ENCODE measurements at regions not wholly inside any gene's neighbourhood (a gene's known extent, or its start where the extent isn't known, plus 50 kb on each side); places are given as distances from the start of the nearest gene placed in this dataset.

GRCh38 chr3:144692488-144692887 is 720.9 kb downstream of the DIPK2A start:
- DNase-seq (no peak), ATAC-seq (no peak)
- H3K36me3 ChIP-seq (ENCODE audit: insufficient read depth in 1 of 2, low read depth in 1 of 2): no peaks in the 10 kb centered on the region
- no peak for TF ChIP-seq CTCF (IDR thresholded peaks at IDR 0.05)
- intact Hi-C loops (cut with DNase I): no loop called here
- H3K9me3 ChIP-seq: no peaks in the 10 kb centered on the region
- H3K27ac ChIP-seq: no peak overlapping the region
- H3K4me1 ChIP-seq: no peaks in the 10 kb centered on the region
- H3K4me3 ChIP-seq: no peak overlapping the region
- 89 to 95% (median 91%) methylated on average over 4 of the region's 4 CpGs for WGBS, 3 donors
- H3K27me3 ChIP-seq (ENCODE audit: insufficient read depth in 3 of 3, low read length in 2 of 3): no peaks in the 10 kb centered on the region

- no peak for TF ChIP-seq CTCF (IDR thresholded peaks at IDR 0.05)
- Histone ChIP-seq H3K4me1 (no peaks in the 10 kb centered on the region), H3K36me3 (ENCODE audit: insufficient read depth in 1 of 2, low read depth in 1 of 2) (no peaks in the 10 kb centered on the region), H3K4me3 (no peak overlapping the region), H3K27ac (no peak overlapping the region), H3K27me3 (ENCODE audit: insufficient read depth in 3 of 3, low read length in 2 of 3) (no peaks in the 10 kb centered on the region), H3K9me3 (no peaks in the 10 kb centered on the region)
- WGBS, 3 donors: 64 to 82% (median 81%) methylated on average over 1 of the region's 1 CpG
- ATAC-seq: no peak
- no peak for DNase-seq
- intact Hi-C loops (cut with DNase I): no loop called here
Observed at GRCh38 chr3:144708437-144708836, 736.8 kb downstream of the DIPK2A start.

GRCh38 chr3:144737281-144737680 is 765.7 kb downstream of the DIPK2A start:
- H3K36me3 ChIP-seq (ENCODE audit: insufficient read depth in 1 of 2, low read depth in 1 of 2): no peaks in the 10 kb centered on the region
- H3K4me3 ChIP-seq: no peak overlapping the region
- TF ChIP-seq CTCF (IDR thresholded peaks at IDR 0.05): no peak
- WGBS, 3 donors: 78 to 84% (median 81%) methylated on average over 7 of the region's 7 CpGs
- no peak overlapping the region for H3K27ac ChIP-seq
- no peak for ATAC-seq
- H3K27me3 ChIP-seq (ENCODE audit: insufficient read depth in 3 of 3, low read length in 2 of 3): no peaks in the 10 kb centered on the region
- no peaks in the 10 kb centered on the region for H3K4me1 ChIP-seq
- no peaks in the 10 kb centered on the region for H3K9me3 ChIP-seq
- DNase-seq: no peak
- intact Hi-C loops (cut with DNase I): no loop called here

- DNase-seq (no peak), ATAC-seq (no peak)
- no peaks in the 10 kb centered on the region for H3K36me3 ChIP-seq (ENCODE audit: insufficient read depth in 1 of 2, low read depth in 1 of 2)
- H3K27me3 ChIP-seq (ENCODE audit: insufficient read depth in 3 of 3, low read length in 2 of 3): no peaks in the 10 kb centered on the region
- intact Hi-C loops (cut with DNase I): no loop called here
- TF ChIP-seq CTCF (IDR thresholded peaks at IDR 0.05): no peak
- H3K27ac ChIP-seq: no peak overlapping the region
- H3K9me3 ChIP-seq: no peaks in the 10 kb centered on the region
- no peaks in the 10 kb centered on the region for H3K4me1 ChIP-seq
- WGBS, 3 donors: 86 to 92% (median 89%) methylated on average over 1 of the region's 1 CpG
- H3K4me3 ChIP-seq: no peak overlapping the region
Observed at GRCh38 chr3:144743225-144743668, 771.6 kb downstream of the DIPK2A start.

GRCh38 chr3:144744473-144744872 is 772.9 kb downstream of the DIPK2A start:
- Histone ChIP-seq H3K27ac (no peak overlapping the region), H3K27me3 (ENCODE audit: insufficient read depth in 3 of 3, low read length in 2 of 3) (no peaks in the 10 kb centered on the region), H3K36me3 (ENCODE audit: insufficient read depth in 1 of 2, low read depth in 1 of 2) (no peaks in the 10 kb centered on the region), H3K4me1 (no peaks in the 10 kb centered on the region), H3K4me3 (no peak overlapping the region), H3K9me3 (no peaks in the 10 kb centered on the region)
- DNase-seq (no peak), ATAC-seq (no peak)
- WGBS, 3 donors: 84 to 89% (median 85%) methylated on average over 4 of the region's 4 CpGs
- TF ChIP-seq CTCF (IDR thresholded peaks at IDR 0.05): no peak
- intact Hi-C loops (cut with DNase I): no loop called here
